Breast epithelium (tissue), 3 donors: ENCODE measurements at regions not wholly inside any gene's neighbourhood (a gene's known extent, or its start where the extent isn't known, plus 50 kb on each side); places are given as distances from the start of the nearest gene placed in this dataset.

Experiments used
- POLR2A ChIP-seq: fragments of 450-650 bp; IDR thresholded peaks from one replicate; pipeline ENCODE4 v1.6.1; 2016; ENCODE audit warnings: antibody characterized with exemption, mild to moderate bottlenecking, moderate library complexity
- POLR2AphosphoS5 ChIP-seq, 3 donors: sonication (generic); formaldehyde crosslinking; IDR thresholded peaks; one replicate each; pipeline ENCODE4 v1.6.1; 2017; ENCODE audit warnings: antibody characterized with exemption in 3 of 3
- TF ChIP-seq, protein P1 (sequence below), 3 donors: fragments of 450-650 bp; IDR thresholded peaks; one replicate each; pipeline ENCODE4 v1.5.1; 2016 to 2017; ENCODE audit warnings: antibody characterized with exemption in 3 of 3, mild to moderate bottlenecking in 3 of 3, moderate library complexity in 3 of 3

DNA sequence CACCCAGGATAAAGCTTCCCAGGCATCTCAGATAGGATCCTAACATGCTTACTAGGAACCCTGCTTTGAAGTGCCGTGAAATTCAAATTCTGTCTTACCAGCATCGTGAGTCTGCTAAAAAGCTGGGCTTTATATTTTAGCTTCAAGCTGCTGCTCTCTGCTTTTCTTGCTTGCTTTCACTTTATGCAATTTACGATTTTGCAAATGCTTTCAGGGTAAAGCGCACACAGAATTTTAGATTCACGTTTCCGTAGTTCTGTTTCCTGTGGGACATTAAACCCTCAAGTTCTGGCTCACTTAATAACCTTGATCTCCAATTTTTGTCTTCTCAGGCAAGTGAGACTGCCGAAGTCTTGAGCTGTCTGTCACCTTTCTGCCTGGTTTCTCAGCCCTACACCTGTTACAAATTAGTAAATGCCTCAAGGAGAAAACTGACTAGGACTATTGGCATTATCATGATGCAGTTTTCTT is 170.5 kb upstream of the TGFBR2 start:
- TF ChIP-seq, protein P1, sequence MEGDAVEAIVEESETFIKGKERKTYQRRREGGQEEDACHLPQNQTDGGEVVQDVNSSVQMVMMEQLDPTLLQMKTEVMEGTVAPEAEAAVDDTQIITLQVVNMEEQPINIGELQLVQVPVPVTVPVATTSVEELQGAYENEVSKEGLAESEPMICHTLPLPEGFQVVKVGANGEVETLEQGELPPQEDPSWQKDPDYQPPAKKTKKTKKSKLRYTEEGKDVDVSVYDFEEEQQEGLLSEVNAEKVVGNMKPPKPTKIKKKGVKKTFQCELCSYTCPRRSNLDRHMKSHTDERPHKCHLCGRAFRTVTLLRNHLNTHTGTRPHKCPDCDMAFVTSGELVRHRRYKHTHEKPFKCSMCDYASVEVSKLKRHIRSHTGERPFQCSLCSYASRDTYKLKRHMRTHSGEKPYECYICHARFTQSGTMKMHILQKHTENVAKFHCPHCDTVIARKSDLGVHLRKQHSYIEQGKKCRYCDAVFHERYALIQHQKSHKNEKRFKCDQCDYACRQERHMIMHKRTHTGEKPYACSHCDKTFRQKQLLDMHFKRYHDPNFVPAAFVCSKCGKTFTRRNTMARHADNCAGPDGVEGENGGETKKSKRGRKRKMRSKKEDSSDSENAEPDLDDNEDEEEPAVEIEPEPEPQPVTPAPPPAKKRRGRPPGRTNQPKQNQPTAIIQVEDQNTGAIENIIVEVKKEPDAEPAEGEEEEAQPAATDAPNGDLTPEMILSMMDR (IDR thresholded peaks at IDR 0.05) = no peak
- TF ChIP-seq POLR2A (no peak), POLR2AphosphoS5 (IDR thresholded peaks at IDR 0.05) (no peak)
